ENCODE measurements at regions not wholly inside any gene's neighbourhood (a gene's known extent, or its start where the extent isn't known, plus 50 kb on each side); places are given as distances from the start of the nearest gene placed in this dataset.

- no peaks in the 10 kb centered on the region; the same call in 1 of the 2 replicates for H3K27me3 ChIP-seq
- DNase-seq, result no peak
- H3K4me3 ChIP-seq, result no peak overlapping the region
- H3K36me3 ChIP-seq, result no peaks in the 10 kb centered on the region
- H3K9me3 ChIP-seq, result no peaks in the 10 kb centered on the region
Observed at GRCh38 chr12:91632042-91632786, 449.6 kb upstream of the DCN start.

GRCh38 chr12:91630596-91631293, 448.1 kb upstream of the DCN start:
- Histone ChIP-seq H3K36me3 (no peaks in the 10 kb centered on the region), H3K27me3 (no peaks in the 10 kb centered on the region; the same call in 1 of the 2 replicates), H3K4me3 (no peak overlapping the region), H3K9me3 (no peaks in the 10 kb centered on the region)
- no peak for DNase-seq

GRCh38 chr12:91630083-91630482, 447.5 kb upstream of the DCN start:
- Histone ChIP-seq H3K36me3 (no peaks in the 10 kb centered on the region), H3K9me3 (no peaks in the 10 kb centered on the region), H3K4me3 (no peak overlapping the region), H3K27me3 (no peaks in the 10 kb centered on the region)
- no peak for DNase-seq

- no peak for DNase-seq
- Histone ChIP-seq H3K4me3 (no peak overlapping the region), H3K36me3 (no peaks in the 10 kb centered on the region), H3K27me3 (no peaks in the 10 kb centered on the region), H3K9me3 (no peaks in the 10 kb centered on the region)
Observed at GRCh38 chr12:91629440-91629839, 446.8 kb upstream of the DCN start.

- no peak for DNase-seq
- H3K36me3 ChIP-seq, result no peaks in the 10 kb centered on the region
Observed at GRCh38 chr12:91628656-91629055, 446.0 kb upstream of the DCN start.

GRCh38 chr12:91627225-91627624, 444.6 kb upstream of the DCN start:
- Histone ChIP-seq H3K27me3 (no peaks in the 10 kb centered on the region), H3K4me3 (no peak overlapping the region), H3K9me3 (no peaks in the 10 kb centered on the region), H3K36me3 (no peaks in the 10 kb centered on the region)
- no peak for DNase-seq

More at GRCh38 chr12:91628656-91629055, 446.0 kb upstream of the DCN start:
- no peak overlapping the region for H3K4me3 ChIP-seq
- H3K27me3 ChIP-seq, result no peaks in the 10 kb centered on the region
- H3K9me3 ChIP-seq, result no peaks in the 10 kb centered on the region

GRCh38 chr12:91622981-91623380, 440.4 kb upstream of the DCN start:
- H3K4me3 ChIP-seq, result no peak overlapping the region
- DNase-seq, result no peak
- no peaks in the 10 kb centered on the region for H3K9me3 ChIP-seq
- H3K36me3 ChIP-seq, result no peaks in the 10 kb centered on the region
- no peaks in the 10 kb centered on the region for H3K27me3 ChIP-seq

- DNase-seq, result no peak
- Histone ChIP-seq H3K9me3 (no peaks in the 10 kb centered on the region), H3K36me3 (no peaks in the 10 kb centered on the region), H3K4me3 (no peak overlapping the region), H3K27me3 (no peaks in the 10 kb centered on the region)
Observed at GRCh38 chr12:91622037-91622436, 439.4 kb upstream of the DCN start.

- no peaks in the 10 kb centered on the region for H3K36me3 ChIP-seq
- DNase-seq, result no peak
- H3K4me3 ChIP-seq, result no peak overlapping the region
- H3K27me3 ChIP-seq, result no peaks in the 10 kb centered on the region
- H3K9me3 ChIP-seq, result no peaks in the 10 kb centered on the region
Observed at GRCh38 chr12:91620992-91621391, 438.4 kb upstream of the DCN start.

- DNase-seq, result no peak
- Histone ChIP-seq H3K36me3 (no peaks in the 10 kb centered on the region), H3K4me3 (no peak overlapping the region), H3K9me3 (no peaks in the 10 kb centered on the region), H3K27me3 (no peaks in the 10 kb centered on the region)
Observed at GRCh38 chr12:91620422-91620821, 437.8 kb upstream of the DCN start.

GRCh38 chr12:91618281-91618680, 435.7 kb upstream of the DCN start:
- DNase-seq, result no peak
- Histone ChIP-seq H3K36me3 (no peaks in the 10 kb centered on the region), H3K4me3 (no peak overlapping the region), H3K27me3 (no peaks in the 10 kb centered on the region), H3K9me3 (no peaks in the 10 kb centered on the region)

GRCh38 chr12:91617818-91618217, 435.2 kb upstream of the DCN start:
- DNase-seq, result no peak

GRCh38 chr12:91616416-91616815, 433.8 kb upstream of the DCN start:
- Histone ChIP-seq H3K27me3 (no peaks in the 10 kb centered on the region), H3K9me3 (no peaks in the 10 kb centered on the region), H3K4me3 (no peak overlapping the region), H3K36me3 (no peaks in the 10 kb centered on the region)
- no peak for DNase-seq

More at GRCh38 chr12:91617818-91618217, 435.2 kb upstream of the DCN start:
- Histone ChIP-seq H3K4me3 (no peak overlapping the region), H3K36me3 (no peaks in the 10 kb centered on the region), H3K9me3 (no peaks in the 10 kb centered on the region), H3K27me3 (no peaks in the 10 kb centered on the region)

GRCh38 chr12:91613223-91613779, 430.7 kb upstream of the DCN start:
- Histone ChIP-seq H3K27me3 (no peaks in the 10 kb centered on the region), H3K4me3 (no peak overlapping the region), H3K36me3 (no peaks in the 10 kb centered on the region), H3K9me3 (no peaks in the 10 kb centered on the region)
- DNase-seq, result no peak

GRCh38 chr12:91610561-91610960, 427.9 kb upstream of the DCN start:
- Histone ChIP-seq H3K4me3 (no peak overlapping the region), H3K36me3 (no peaks in the 10 kb centered on the region), H3K27me3 (no peaks in the 10 kb centered on the region), H3K9me3 (no peaks in the 10 kb centered on the region)
- no peak for DNase-seq

GRCh38 chr12:91609283-91609682, 426.7 kb upstream of the DCN start:
- no peak overlapping the region for H3K4me3 ChIP-seq
- no peaks in the 10 kb centered on the region for H3K36me3 ChIP-seq
- no peak for DNase-seq
- no peaks in the 10 kb centered on the region for H3K27me3 ChIP-seq
- H3K9me3 ChIP-seq, result no peaks in the 10 kb centered on the region

GRCh38 chr12:91608542-91608941, 425.9 kb upstream of the DCN start:
- Histone ChIP-seq H3K4me3 (no peak overlapping the region), H3K36me3 (no peaks in the 10 kb centered on the region), H3K9me3 (no peaks in the 10 kb centered on the region), H3K27me3 (no peaks in the 10 kb centered on the region)
- no peak for DNase-seq

All from MG63 (cell line).